Gastroesophageal sphincter (tissue), 3 donors: ENCODE measurements at regions not wholly inside any gene's neighbourhood (a gene's known extent, or its start where the extent isn't known, plus 50 kb on each side); places are given as distances from the start of the nearest gene placed in this dataset.

Experiments used
- EP300 ChIP-seq: sonication (generic); formaldehyde crosslinking; IDR thresholded peaks from one replicate; pipeline ENCODE4 v1.6.1; 2017; ENCODE audit warnings: antibody characterized with exemption, mild to moderate bottlenecking
- TF ChIP-seq, protein P1 (sequence below), 4 experiments: fragments of 200-600 bp in 2 of 4; fragments of 450-650 bp in 2 of 4; sonication (generic) in 1 of 4; IDR thresholded peaks; one replicate each; pipeline ENCODE4 v1.5.1; 2017 to 2019; ENCODE audit warnings: antibody characterized with exemption in 4 of 4, mild to moderate bottlenecking in 2 of 4, moderate library complexity in 2 of 4

GRCh38 chr15:92843326-92843725 is 56.8 kb upstream of the CHD2 start:
- TF ChIP-seq EP300 = no peak
- TF ChIP-seq, protein P1, sequence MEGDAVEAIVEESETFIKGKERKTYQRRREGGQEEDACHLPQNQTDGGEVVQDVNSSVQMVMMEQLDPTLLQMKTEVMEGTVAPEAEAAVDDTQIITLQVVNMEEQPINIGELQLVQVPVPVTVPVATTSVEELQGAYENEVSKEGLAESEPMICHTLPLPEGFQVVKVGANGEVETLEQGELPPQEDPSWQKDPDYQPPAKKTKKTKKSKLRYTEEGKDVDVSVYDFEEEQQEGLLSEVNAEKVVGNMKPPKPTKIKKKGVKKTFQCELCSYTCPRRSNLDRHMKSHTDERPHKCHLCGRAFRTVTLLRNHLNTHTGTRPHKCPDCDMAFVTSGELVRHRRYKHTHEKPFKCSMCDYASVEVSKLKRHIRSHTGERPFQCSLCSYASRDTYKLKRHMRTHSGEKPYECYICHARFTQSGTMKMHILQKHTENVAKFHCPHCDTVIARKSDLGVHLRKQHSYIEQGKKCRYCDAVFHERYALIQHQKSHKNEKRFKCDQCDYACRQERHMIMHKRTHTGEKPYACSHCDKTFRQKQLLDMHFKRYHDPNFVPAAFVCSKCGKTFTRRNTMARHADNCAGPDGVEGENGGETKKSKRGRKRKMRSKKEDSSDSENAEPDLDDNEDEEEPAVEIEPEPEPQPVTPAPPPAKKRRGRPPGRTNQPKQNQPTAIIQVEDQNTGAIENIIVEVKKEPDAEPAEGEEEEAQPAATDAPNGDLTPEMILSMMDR (IDR thresholded peaks at IDR 0.05) = no peak
